DOHH2 (cell line): ENCODE measurements at regions not wholly inside any gene's neighbourhood (a gene's known extent, or its start where the extent isn't known, plus 50 kb on each side); places are given as distances from the start of the nearest gene placed in this dataset.

Source experiments
- EZH2phosphoT487 ChIP-seq: fragments of 200-600 bp; sonication (generic); IDR thresholded peaks from 2 replicates; pipeline ENCODE4 v1.6.1; 2017; ENCODE audit warnings: borderline replicate concordance, mild to moderate bottlenecking, antibody characterized with exemption, low read length, moderate library complexity, mixed read lengths
- TF ChIP-seq, protein P1 (sequence below): fragments of 200-600 bp; sonication (generic); IDR thresholded peaks from one replicate; pipeline ENCODE4 v1.5.1; 2014; ENCODE audit warnings: antibody characterized with exemption, mild to moderate bottlenecking, low read depth, low read length; ENCODE audit not compliant: poor library complexity, severe bottlenecking

GRCh38 chr5:168215646-168216045, 75.8 kb upstream of the WWC1 start:
- TF ChIP-seq, protein P1, sequence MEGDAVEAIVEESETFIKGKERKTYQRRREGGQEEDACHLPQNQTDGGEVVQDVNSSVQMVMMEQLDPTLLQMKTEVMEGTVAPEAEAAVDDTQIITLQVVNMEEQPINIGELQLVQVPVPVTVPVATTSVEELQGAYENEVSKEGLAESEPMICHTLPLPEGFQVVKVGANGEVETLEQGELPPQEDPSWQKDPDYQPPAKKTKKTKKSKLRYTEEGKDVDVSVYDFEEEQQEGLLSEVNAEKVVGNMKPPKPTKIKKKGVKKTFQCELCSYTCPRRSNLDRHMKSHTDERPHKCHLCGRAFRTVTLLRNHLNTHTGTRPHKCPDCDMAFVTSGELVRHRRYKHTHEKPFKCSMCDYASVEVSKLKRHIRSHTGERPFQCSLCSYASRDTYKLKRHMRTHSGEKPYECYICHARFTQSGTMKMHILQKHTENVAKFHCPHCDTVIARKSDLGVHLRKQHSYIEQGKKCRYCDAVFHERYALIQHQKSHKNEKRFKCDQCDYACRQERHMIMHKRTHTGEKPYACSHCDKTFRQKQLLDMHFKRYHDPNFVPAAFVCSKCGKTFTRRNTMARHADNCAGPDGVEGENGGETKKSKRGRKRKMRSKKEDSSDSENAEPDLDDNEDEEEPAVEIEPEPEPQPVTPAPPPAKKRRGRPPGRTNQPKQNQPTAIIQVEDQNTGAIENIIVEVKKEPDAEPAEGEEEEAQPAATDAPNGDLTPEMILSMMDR, result no peak
- TF ChIP-seq EZH2phosphoT487, result no peak
